ENCODE measurements at regions not wholly inside any gene's neighbourhood (a gene's known extent, or its start where the extent isn't known, plus 50 kb on each side); places are given as distances from the start of the nearest gene placed in this dataset.

DNA sequence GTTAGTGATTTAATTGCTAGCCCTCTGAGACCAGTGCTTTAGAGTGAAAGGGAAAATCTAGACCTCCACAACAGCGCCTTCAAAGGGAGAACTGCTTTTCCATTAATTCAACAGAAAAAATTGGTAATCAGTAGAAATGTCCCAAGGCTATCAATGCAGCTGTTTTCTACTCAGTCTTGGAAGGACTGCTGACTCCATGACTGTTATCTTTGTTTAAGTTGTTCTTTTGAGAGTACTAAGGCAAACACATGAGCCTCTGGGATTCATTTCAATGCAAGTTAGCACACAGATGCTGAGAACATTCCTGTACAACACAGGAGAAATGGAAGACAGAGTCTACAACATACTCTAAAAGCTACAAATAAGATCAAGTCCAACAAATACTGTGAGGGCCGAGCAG lies 301.7 kb upstream of the PTCHD4 start:
- TF ChIP-seq, protein P1, sequence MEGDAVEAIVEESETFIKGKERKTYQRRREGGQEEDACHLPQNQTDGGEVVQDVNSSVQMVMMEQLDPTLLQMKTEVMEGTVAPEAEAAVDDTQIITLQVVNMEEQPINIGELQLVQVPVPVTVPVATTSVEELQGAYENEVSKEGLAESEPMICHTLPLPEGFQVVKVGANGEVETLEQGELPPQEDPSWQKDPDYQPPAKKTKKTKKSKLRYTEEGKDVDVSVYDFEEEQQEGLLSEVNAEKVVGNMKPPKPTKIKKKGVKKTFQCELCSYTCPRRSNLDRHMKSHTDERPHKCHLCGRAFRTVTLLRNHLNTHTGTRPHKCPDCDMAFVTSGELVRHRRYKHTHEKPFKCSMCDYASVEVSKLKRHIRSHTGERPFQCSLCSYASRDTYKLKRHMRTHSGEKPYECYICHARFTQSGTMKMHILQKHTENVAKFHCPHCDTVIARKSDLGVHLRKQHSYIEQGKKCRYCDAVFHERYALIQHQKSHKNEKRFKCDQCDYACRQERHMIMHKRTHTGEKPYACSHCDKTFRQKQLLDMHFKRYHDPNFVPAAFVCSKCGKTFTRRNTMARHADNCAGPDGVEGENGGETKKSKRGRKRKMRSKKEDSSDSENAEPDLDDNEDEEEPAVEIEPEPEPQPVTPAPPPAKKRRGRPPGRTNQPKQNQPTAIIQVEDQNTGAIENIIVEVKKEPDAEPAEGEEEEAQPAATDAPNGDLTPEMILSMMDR (IDR thresholded peaks at IDR 0.05) = no peak
- no peak for TF ChIP-seq EP300 (IDR thresholded peaks at IDR 0.05)
- no peak for TF ChIP-seq POLR2A (IDR thresholded peaks at IDR 0.05)
